ENCODE measurements at regions not wholly inside any gene's neighbourhood (a gene's known extent, or its start where the extent isn't known, plus 50 kb on each side); places are given as distances from the start of the nearest gene placed in this dataset.

DNA sequence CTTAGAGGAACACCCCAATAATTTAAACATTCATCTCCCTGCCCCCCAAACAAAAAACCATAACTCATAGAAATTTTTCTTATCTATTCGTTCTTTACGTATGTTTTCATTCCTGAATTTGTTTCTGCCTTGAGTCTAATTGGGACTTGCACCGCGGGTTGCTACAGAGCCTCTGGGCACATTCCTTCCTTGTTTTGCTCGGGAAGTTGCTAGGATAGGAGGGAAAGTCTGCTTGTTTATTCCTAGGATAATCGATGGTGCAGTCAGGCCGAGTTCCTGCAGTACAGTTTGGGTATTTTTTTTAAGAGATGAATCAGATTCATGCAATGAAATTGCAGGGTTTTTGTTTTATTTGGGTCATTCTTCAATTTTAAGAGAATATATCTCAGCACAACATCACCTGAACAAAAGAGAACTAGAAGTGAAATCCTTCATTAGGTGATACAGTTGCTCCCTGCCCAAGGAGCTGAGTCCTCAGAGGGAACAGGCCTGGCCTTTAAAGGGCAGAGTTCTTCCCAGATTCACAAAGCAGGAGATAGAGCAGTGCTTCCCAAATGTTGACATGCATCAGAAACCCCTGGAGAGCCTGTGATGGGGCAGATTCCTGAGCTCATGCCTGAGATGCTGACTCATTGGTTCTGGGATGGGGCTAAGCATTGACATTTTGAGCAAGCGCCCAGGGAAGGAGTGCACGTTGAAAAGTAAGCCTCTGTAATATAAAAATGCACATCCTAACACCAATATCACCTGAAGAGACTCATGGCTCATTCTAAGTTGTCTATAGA is 114.9 kb upstream of the FAM9B start:
- peak; percentile 85 for DNase-seq (ENCODE audit: low spot score)

DNA sequence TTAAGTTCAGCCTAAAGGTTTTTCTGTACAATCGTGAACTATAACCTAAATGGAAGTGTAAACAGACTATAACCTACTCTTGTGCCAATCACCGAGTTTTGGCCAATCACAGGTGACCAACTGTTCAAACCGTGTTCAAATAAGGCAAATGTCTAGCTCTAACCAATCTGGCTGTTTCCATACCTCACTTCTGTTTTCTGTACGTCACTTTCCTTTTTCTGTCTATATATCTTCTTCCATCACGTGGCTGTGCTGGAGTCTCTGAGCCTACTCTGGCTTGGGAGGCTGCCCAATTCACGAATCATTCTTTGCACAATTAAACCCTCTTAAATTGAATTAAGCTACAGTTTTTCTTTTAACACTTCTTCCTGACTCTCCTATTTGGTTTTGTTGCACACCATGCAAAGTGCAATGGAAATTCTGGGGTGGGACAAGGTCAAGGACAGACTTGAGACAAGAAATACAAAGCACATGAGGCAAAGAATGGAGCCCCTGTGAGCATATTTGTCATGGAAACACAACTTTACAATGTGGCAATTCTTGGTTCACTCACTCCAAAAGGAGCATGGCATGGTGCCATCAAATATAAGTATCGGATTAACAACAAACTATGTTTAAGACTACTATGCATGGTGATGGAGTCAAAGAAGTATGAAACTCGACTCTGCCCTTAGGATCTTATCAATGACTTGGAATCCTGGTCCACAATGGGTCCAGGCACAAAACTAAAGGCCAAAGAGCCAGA is 115.7 kb upstream of the FAM9B start:
- no peak for DNase-seq (ENCODE audit: low spot score)

GRCh38 chrX:9151772-9152307 is 117.9 kb upstream of the FAM9B start:
- no peak for DNase-seq (ENCODE audit: low spot score)

DNA sequence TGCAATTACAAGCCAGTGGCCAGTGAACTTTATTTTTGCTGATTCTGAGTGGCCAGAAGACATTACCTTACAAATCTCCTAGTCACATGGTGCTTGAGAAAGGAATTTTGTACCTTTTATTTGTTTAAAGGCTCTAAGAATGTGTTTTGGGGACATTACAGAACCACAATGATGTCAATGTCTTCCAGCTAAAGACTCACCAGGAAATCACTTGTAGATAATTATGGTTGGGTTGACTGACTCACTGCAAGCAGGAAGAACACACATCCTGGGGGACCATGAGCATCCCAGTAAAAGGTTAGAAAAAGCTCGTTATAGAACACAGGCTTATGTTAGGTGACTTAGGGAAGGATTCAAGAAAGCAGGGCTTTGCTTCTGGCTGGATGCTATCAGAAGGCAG is 119.4 kb upstream of the FAM9B start:
- peak; percentile 96 for DNase-seq (ENCODE audit: low spot score)

- DNase-seq (ENCODE audit: low spot score): no peak
Measured at GRCh38 chrX:9158611-9159010, 124.7 kb upstream of the FAM9B start.

- peak; percentile 22 for DNase-seq (ENCODE audit: low spot score)
Measured at GRCh38 chrX:9160698-9161329, 126.9 kb upstream of the FAM9B start.

DNA sequence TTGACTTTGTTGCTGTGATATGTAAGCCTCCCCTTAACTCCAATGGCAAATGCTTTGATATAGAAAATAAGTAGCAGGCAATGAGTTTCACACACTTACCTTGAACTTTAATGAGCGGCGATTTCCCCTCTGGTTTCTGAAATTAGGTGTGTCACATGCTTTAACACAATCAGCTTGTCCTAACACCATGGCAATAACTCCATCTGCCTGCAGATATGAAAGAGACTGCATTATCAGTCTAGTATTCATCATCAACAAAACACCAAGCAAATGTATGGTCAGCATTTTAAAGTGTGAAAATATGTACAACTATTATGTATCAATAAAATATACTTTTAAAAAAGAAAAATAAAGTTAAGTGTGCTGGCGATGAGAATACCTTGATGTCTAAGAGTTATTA is 128.8 kb upstream of the FAM9B start:
- DNase-seq (ENCODE audit: low spot score): no peak

GRCh38 chrX:9163214-9163709 is 129.3 kb upstream of the FAM9B start:
- DNase-seq (ENCODE audit: low spot score): peak; percentile 47

DNA sequence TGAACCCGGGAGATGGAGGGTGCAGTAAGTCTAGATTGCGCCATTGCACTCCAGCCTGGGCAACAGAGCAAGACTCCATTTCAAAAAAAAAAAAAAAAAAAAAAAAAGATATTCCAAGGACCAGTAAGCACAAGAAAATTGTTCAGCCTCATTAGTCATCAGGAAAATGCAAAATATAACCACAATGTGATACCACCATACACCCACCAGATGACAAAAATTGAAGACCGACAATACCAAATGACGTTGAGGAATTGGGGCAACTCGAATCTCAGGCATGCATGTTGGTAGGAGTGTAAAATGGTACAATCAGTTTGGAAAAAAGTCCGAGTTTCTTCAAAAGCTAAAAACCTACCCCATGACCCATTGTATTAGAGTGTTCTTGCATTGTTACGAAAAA is 130.2 kb upstream of the FAM9B start:
- no peak for DNase-seq (ENCODE audit: low spot score)

DNA sequence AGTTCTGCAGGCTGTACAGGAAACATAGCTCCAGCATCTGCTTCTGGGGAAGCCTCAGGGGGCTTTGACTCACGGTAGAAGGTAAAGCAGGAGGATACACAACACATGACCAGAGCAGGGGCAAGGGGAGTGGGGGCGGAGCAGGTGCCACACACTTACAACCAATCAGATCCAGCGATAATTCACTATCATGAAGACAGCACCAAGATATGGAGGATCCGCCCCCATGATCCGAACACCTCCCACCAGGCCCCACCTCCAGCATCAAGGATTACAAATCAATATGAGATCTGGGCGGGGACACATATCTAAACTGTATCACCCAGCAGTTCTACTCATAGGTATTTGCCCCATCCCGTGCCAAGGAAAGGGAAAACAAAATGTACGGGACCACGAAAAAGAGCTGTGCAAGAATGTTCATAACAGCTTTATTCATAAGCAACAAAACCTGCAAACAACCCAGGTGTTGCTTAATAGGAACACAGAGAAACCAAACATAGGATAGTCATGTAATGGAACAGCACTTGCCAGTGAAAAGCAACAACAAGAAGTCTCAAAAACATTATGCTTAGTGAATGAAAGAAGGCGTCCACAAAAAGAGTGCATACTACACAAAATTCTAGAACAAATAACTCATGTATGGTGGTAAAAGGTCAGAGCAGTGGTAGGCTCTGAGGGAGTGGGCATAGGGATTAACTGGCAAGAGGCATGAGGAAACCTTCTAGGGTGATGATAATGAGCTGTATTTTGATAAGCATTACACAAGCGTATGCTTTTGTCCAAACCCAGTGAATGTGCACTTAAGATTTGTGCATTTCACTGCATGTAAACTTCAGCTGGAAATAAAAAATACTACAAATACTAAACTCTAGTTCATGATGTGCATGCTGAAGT is 130.9 kb upstream of the FAM9B start:
- DNase-seq (ENCODE audit: low spot score): no peak

DNA sequence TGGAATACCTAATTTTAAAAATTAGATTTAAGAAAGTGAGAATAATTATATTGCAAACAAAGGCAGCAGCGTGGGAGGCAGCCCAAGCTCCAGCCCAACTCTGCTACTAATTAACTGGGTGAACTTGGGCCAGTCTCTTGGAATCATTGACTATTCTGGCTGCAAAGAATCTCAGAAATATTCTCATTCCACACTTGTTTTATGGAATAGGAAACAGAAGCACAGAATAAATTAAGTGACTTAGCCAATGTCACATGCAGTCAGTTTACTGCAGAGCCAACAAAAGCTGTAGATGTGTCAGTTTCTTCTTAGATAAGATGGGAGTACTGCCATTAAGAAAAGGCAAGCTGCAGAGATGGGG is 132.6 kb upstream of the FAM9B start:
- DNase-seq (ENCODE audit: low spot score): peak; percentile 92

DNA sequence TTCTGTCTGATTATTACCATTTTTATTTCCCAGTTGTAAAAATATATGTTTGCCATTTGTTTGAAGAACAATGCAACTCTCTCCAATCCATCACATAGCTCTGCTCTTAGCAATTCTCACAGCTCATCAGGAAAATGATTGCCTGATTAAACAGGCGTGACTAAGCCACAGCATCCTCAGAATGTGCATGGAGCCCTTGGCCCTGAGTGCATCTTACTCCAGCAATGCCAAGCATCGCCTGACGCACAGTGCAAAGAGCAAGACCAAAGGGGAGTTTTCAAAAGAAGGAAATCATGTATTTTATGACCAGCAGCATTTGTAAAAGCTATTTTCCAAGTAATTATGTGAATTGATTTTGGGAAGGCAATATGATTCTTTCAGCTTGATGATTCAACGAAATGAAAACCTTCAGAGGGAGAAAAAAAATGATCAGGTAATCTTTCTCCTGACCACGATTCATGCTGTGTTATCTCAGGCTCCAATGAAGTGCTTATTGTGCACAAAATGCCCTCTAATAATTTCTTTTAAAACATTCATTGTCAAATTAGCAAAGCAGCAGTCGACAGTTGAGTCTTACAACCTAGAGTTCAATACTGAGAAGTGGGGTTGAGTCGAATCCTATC is 138.0 kb upstream of the FAM9B start:
- peak; percentile 94 for DNase-seq (ENCODE audit: low spot score)

- DNase-seq (ENCODE audit: low spot score): peak; percentile 69
Measured at GRCh38 chrX:9172464-9172850, 138.5 kb upstream of the FAM9B start.

- no peak for DNase-seq (ENCODE audit: low spot score)
Measured at GRCh38 chrX:9180623-9181022, 146.7 kb upstream of the FAM9B start.

DNA sequence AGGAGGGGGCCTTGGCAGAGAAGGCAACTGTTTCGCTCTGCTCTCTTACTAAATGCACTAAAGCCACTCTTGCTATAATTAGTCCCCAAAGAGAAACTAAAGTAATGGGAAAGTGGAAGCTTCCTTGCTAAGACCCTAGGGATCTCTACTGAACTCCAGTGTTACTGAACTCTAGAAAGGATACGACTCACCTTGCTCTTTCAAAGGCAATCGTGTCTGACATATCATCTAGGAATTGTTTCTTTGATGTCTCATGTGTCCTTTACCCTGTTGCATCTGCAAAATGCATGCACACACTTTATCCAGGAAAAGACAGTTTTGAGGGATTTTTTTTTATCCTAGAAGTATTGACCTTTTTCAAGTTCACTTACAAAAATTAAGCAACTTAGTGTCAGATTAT is 148.1 kb upstream of the FAM9B start:
- peak; percentile 78 for DNase-seq (ENCODE audit: low spot score)

DNA sequence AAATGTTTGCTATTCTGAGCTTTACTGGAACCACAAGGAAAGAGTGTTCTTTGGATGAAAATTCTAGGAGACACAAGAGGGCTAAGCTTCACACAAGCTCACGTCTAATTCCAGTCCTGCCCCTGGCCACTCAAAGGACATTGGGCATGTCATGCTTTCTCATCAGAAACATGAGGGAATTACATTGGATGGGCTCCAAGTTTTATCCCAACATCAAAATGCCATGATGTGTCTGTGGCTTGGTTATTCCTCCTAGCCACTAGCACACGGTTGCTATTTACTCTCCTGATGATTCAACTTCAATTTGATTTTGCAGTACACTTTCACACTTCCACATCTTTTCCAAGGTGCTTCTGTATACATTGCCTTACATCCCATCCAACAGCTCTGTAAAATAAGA is 149.6 kb upstream of the FAM9B start:
- DNase-seq (ENCODE audit: low spot score): peak; percentile 65

GRCh38 chrX:9184211-9184610 is 150.3 kb upstream of the FAM9B start:
- peak; percentile 34 for DNase-seq (ENCODE audit: low spot score)

DNA sequence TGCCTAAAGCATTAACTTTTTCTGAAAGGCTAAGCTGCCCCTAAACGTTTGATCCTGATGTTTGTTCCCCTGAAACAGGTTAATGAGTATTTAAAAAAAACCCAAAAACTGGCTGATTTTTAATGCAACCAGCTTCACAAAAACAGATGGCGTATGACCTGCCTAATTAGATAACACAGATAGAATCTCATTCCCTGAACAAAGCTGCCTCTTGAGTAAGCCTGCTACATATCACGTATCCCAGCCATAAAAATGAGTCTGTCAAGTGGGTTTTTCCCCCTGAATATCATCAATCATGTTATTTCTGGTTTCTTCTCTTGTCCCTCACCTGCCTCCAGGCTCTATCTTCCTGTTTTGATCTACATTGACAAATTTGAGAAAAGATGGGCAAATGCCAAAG is 154.2 kb upstream of the FAM9B start:
- DNase-seq (ENCODE audit: low spot score): no peak

DNA sequence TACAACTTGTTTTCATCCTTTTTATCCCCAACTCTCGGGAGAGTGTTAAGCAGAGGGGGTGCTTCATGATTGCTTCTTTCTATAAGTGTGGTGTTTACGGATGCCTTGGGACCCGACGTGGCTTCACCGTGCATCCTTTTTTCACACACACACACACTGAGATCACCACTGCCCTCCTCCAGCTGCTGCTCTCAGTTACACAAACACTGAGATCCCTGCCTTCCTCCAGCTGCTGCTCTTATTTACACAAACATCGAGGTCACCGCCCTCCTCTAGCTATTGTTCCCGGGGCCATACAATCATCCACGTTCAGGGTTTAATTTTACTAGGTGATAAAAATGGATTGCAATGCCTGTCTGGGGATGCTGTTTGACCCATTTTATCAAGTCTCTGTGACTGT is 155.4 kb upstream of the FAM9B start:
- no peak for DNase-seq (ENCODE audit: low spot score)

DNA sequence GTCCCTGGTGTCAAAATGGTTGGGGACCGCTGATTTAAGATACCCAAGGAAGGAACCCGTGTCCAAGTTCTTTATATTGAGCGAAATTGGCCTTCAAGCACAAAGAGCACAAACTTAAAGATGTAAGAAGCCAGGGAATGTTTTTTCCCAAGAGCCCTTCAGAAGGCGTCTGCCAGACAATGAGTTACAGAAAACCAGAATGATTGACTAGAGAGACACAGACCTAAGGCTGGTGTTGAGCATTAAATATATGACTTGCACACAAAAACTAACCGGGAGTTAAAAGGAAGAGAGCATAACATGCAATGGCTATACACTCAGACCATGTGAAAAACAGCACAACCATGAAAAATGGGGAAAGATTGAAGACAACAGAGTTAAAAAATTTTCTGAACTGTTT is 157.5 kb upstream of the FAM9B start:
- peak; percentile 43 for DNase-seq (ENCODE audit: low spot score)

DNA sequence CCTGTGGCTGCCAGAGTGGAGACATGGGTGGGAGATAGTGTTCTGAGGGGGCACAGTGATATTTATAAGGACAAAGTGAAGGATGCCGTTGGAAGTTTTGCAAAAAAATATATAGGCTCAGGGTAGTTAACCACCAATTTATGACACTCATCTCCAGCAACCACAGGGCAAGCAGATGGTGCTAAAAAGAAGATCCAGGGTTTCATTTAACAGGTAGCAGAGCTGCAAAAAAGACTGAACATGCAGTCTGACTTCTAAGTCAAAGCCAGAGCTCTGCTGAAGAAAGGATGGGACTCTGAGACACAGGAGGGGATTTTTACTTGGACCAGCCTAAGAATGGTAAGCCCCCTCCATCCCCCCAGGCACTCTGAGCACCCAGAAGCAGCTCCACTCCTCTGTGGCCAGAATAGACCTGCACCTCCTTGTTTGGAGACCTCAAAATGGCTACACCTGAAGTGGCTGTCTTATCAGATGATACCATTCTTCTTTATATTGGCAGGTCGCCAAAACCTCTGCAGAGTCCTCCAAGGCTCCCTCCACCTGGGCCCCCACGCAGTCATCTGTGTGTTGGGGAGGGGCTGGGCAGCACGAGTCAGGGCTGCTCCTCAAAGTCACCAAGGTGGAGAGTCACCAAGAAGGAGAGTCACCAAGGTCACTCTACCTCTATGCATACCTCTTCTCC is 161.4 kb upstream of the FAM9B start:
- DNase-seq (ENCODE audit: low spot score): no peak
